MCF 10A (cell line): ENCODE measurements at regions not wholly inside any gene's neighbourhood (a gene's known extent, or its start where the extent isn't known, plus 50 kb on each side); places are given as distances from the start of the nearest gene placed in this dataset.
A peak's percentile ranks its signal among the peaks of the same experiment; 100 is the strongest.

ENCODE experiments used
- BruUV-seq: library from RNA; stranded (reverse); fragments of 400-500 nt; replicated peaks from 2 replicates; lab custom pipeline; 2021; lab: Mats Ljungman, UMichigan
- CTCF ChIA-PET: fragments of 300-600 bp; sonication (Branson Sonifier 250); formaldehyde crosslinking; extraction: SDS; loops from one replicate; lab custom pipeline; 2021; ENCODE audit warnings: antibody characterized with exemption, inconsistent platforms; lab: Yijun Ruan, JAX
- POLR2A ChIA-PET: fragments of 300-600, 350-650 bp; sonication (Branson Sonifier 250); formaldehyde crosslinking; extraction: SDS; loops from one replicate; lab custom pipeline; 2020; ENCODE audit warnings: antibody characterized with exemption, inconsistent platforms; lab: Yijun Ruan, JAX
- DNase-seq: peaks from one replicate; pipeline ENCODE4 v3.0.0-alpha.2; 2018; ENCODE audit not compliant: unreplicated experiment
- H3K27ac Mint-ChIP-seq: one replicate; pipeline ENCODE4 v1.8.0; 2022; ENCODE audit warnings: mild to moderate bottlenecking, low read depth, mixed read lengths; ENCODE audit not compliant: unreplicated experiment
- H3K27me3 Mint-ChIP-seq: one replicate; pipeline ENCODE4 v1.8.0; 2022; ENCODE audit warnings: mixed read lengths; ENCODE audit not compliant: insufficient read depth, unreplicated experiment
- H3K36me3 Mint-ChIP-seq: one replicate; pipeline ENCODE4 v1.8.0; 2022; ENCODE audit warnings: mild to moderate bottlenecking, moderate library complexity, mixed read lengths; ENCODE audit not compliant: insufficient read depth, unreplicated experiment
- H3K4me1 Mint-ChIP-seq: one replicate; pipeline ENCODE4 v1.8.0; 2022; ENCODE audit warnings: mixed read lengths; ENCODE audit not compliant: insufficient read depth, unreplicated experiment
- H3K4me3 Mint-ChIP-seq: one replicate; pipeline ENCODE4 v1.8.0; 2022; ENCODE audit warnings: mild to moderate bottlenecking, moderate library complexity, mixed read lengths; ENCODE audit not compliant: unreplicated experiment
- H3K9me3 Mint-ChIP-seq: one replicate; pipeline ENCODE4 v1.8.0; 2022; ENCODE audit warnings: mixed read lengths; ENCODE audit not compliant: unreplicated experiment
- intact Hi-C: fragments of 100-400 bp; cut with micrococcal nuclease; formaldehyde crosslinking; loops from 2 replicates; pipeline ENCODE4 v1.14.1; 2022
- TF ChIP-seq, protein P1 (sequence below): fragments of 200-600 bp; IDR thresholded peaks from one replicate; pipeline ENCODE4 v1.8.0; 2022; ENCODE audit warnings: antibody characterized with exemption, mild to moderate bottlenecking; ENCODE audit not compliant: unreplicated experiment

DNA sequence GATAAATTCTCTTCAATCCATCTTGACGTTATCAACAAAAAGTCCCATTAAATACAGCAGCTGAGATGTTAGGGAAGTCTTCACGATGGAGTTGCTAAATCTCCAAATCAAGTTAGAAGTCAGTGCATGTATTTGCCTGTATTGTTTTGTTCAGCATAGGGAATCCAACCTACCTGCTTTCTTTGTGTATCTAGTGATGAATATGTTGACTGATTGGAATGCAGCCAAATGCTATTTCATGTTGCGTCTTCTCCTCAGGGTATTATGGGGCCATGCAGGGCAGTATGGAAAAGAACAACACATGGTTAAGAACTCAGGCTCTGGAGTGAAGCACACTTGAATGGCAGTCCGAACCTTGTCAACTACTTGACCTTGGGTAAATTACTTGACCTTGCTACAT is 529.5 kb upstream of the ZNF462 start:
- peak; percentile 60 for DNase-seq
- no peaks in the 10 kb centered on the region for H3K36me3 Mint-ChIP-seq
- TF ChIP-seq, protein P1, sequence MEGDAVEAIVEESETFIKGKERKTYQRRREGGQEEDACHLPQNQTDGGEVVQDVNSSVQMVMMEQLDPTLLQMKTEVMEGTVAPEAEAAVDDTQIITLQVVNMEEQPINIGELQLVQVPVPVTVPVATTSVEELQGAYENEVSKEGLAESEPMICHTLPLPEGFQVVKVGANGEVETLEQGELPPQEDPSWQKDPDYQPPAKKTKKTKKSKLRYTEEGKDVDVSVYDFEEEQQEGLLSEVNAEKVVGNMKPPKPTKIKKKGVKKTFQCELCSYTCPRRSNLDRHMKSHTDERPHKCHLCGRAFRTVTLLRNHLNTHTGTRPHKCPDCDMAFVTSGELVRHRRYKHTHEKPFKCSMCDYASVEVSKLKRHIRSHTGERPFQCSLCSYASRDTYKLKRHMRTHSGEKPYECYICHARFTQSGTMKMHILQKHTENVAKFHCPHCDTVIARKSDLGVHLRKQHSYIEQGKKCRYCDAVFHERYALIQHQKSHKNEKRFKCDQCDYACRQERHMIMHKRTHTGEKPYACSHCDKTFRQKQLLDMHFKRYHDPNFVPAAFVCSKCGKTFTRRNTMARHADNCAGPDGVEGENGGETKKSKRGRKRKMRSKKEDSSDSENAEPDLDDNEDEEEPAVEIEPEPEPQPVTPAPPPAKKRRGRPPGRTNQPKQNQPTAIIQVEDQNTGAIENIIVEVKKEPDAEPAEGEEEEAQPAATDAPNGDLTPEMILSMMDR: no peak
- ChIA-PET POLR2A (interaction anchor here (0.6 kb wide), 1 partner anchor 21 kb away, joined by 3 read pairs; no protein-coding TSS in a partner anchor), CTCF (no interaction called here)
- H3K27me3 Mint-ChIP-seq: no peaks in the 10 kb centered on the region
- H3K27ac Mint-ChIP-seq: no peak overlapping the region
- intact Hi-C loops: no loop called here
- H3K9me3 Mint-ChIP-seq: no peaks in the 10 kb centered on the region
- no TSS peak for BruUV-seq
- no peak overlapping the region for H3K4me3 Mint-ChIP-seq
- no peaks in the 10 kb centered on the region for H3K4me1 Mint-ChIP-seq

DNA sequence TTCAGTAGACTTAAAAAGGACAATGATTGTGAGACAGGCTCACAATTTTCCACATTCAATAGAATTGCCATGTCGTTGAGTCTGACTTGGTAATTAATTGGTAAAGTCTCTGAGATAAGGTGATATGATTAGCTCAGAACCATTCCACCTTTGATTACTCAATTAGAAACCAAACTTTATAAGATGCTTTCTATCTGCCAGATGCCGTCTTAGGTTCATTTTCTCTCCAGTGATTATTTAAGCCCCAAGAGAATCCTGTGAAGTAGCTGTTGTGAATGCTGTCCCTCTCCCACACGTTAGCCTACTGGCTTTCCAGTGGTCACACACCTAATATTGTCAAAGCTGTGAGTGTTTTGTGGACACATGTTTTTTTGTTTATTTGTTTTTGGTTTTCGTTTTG is 528.9 kb upstream of the ZNF462 start:
- POLR2A ChIA-PET: no interaction called here
- intact Hi-C loops: no loop called here

DNA sequence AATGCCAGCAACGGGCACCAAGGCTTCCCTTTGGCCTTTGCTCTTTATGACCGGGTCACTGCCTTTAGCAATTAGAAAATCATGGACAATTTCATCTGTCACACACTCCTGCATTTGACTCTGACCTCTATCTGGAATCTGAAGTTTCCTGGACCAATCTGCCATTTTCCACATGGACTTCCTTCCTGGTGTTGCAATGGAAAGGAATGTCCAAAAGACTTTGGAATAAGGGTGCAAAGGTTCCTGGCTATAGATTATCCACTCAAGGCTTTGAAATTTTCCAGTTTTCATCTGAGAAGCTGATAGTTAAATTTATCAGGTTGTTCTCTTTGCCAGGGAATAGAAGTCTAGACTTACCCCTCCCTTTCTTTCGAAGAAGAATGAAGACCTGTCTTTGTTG is 523.1 kb upstream of the ZNF462 start:
- no peaks in the 10 kb centered on the region for H3K27me3 Mint-ChIP-seq
- DNase-seq: no peak
- intact Hi-C loops: no loop called here
- H3K9me3 Mint-ChIP-seq: no peaks in the 10 kb centered on the region
- no peaks in the 10 kb centered on the region for H3K4me1 Mint-ChIP-seq
- no TSS peak for BruUV-seq
- TF ChIP-seq, protein P1: no peak
- ChIA-PET POLR2A (interaction anchor here (0.6 kb wide), 1 partner anchor 211 kb away, joined by 3 read pairs; no protein-coding TSS in a partner anchor), CTCF (interaction anchor here (0.6 kb wide), 3 partner anchors 111 to 591 kb away, joined by 3 to 7 read pairs (median 5); no protein-coding TSS in a partner anchor)
- H3K36me3 Mint-ChIP-seq: no peaks in the 10 kb centered on the region
- no peak overlapping the region for H3K4me3 Mint-ChIP-seq
- no peak overlapping the region for H3K27ac Mint-ChIP-seq

More for the DNA sequence above, 528.9 kb upstream of the ZNF462 start:
- Mint-ChIP-seq H3K27me3 (no peaks in the 10 kb centered on the region), H3K4me1 (no peaks in the 10 kb centered on the region), H3K36me3 (no peaks in the 10 kb centered on the region), H3K27ac (no peak overlapping the region), H3K9me3 (no peaks in the 10 kb centered on the region), H3K4me3 (no peak overlapping the region)
- CTCF ChIA-PET: no interaction called here
- no TSS peak for BruUV-seq
- DNase-seq: no peak
- TF ChIP-seq, protein P1: no peak

DNA sequence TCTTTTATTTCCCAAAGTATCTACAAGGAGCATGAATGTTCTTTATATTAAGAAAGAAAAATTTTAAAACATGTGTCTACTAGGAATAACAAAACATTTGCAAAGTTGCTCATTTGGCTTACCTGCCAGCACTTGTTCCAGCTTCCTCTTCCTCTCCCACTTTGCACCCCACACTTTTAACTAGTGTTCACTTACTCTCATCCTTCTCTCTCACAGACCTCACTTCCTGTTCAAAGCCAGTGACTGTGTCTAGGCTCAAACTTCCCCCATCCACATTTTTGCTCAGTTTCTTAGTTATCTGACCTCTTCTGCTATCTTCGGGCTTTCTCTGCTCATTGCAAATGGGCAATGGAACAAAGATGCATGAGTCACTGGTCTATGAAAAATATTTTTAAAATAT is 512.2 kb upstream of the ZNF462 start:
- Mint-ChIP-seq H3K4me3 (no peak overlapping the region), H3K9me3 (no peaks in the 10 kb centered on the region), H3K27me3 (no peaks in the 10 kb centered on the region), H3K36me3 (no peaks in the 10 kb centered on the region), H3K27ac (no peak overlapping the region), H3K4me1 (peaks cover 5% of the 10 kb centered on the region)
- no TSS peak for BruUV-seq
- no peak for DNase-seq
- CTCF ChIA-PET: interaction anchor here (0.8 kb wide), 1 partner anchor 39 kb away, joined by 4 read pairs; no protein-coding TSS in a partner anchor
- intact Hi-C loops: no loop called here
- TF ChIP-seq, protein P1: no peak
- POLR2A ChIA-PET: no interaction called here
